GM23338 (cell line): ENCODE measurements at regions not wholly inside any gene's neighbourhood (a gene's known extent, or its start where the extent isn't known, plus 50 kb on each side); places are given as distances from the start of the nearest gene placed in this dataset.

ENCODE experiments used
- ATAC-seq: fragments of 200-7000 bp; cut with Tn5 transposase; 3 replicates; pipeline ENCODE4 v1.9.1; 2020
- DNase-seq: peaks from one replicate; pipeline ENCODE4 v3.0.0-alpha.2; 2015; ENCODE audit warnings: low spot score
- H2AFZ ChIP-seq: fragments of 200-600 bp; sonication (generic); 2 replicates; pipeline ENCODE4 v1.8.0; 2016; ENCODE audit warnings: antibody characterized with exemption, mild to moderate bottlenecking, moderate library complexity
- H3F3A ChIP-seq: fragments of 200-600 bp; sonication (generic); replicated peaks from 2 replicates; pipeline ENCODE4 v1.8.0; 2017; ENCODE audit warnings: antibody characterized with exemption, mixed run types, low read depth
- H3K27ac ChIP-seq: fragments of 200-600 bp; sonication (generic); 2 replicates; pipeline ENCODE4 v1.6.1; 2016; ENCODE audit warnings: low read depth
- H3K27me3 ChIP-seq: fragments of 200-600 bp; sonication (generic); 2 replicates; pipeline ENCODE4 v1.8.0; 2016; ENCODE audit warnings: mild to moderate bottlenecking, mixed run types, moderate library complexity; ENCODE audit not compliant: insufficient read depth
- H3K36me3 ChIP-seq: fragments of 200-600 bp; sonication (generic); 2 replicates; pipeline ENCODE4 v1.8.0; 2016; ENCODE audit warnings: mild to moderate bottlenecking; ENCODE audit not compliant: insufficient read depth
- H3K4me1 ChIP-seq: fragments of 200-600 bp; sonication (generic); 2 replicates; pipeline ENCODE4 v1.8.0; 2016; ENCODE audit warnings: mild to moderate bottlenecking, moderate library complexity; ENCODE audit not compliant: insufficient read depth
- H3K4me2 ChIP-seq: fragments of 200-600 bp; sonication (generic); 2 replicates; pipeline ENCODE4 v1.7.1; 2017; ENCODE audit warnings: mixed run types
- H3K4me3 ChIP-seq: fragments of 200-600 bp; sonication (generic); 2 replicates; pipeline ENCODE4 v1.6.1; 2016; ENCODE audit warnings: mixed run types
- H3K79me2 ChIP-seq: fragments of 200-600 bp; sonication (generic); replicated peaks from 2 replicates; pipeline ENCODE4 v1.8.0; 2017; ENCODE audit warnings: mild to moderate bottlenecking; ENCODE audit not compliant: insufficient read depth
- H3K9me2 ChIP-seq: fragments of 200-600 bp; sonication (generic); 2 replicates; pipeline ENCODE4 v1.8.0; 2017; ENCODE audit not compliant: insufficient read depth
- H4K20me1 ChIP-seq: fragments of 200-600 bp; sonication (generic); replicated peaks from 2 replicates; pipeline ENCODE4 v1.8.0; 2017; ENCODE audit warnings: mild to moderate bottlenecking; ENCODE audit not compliant: insufficient read depth
- H3K27ac Mint-ChIP-seq: 2 replicates; pipeline ENCODE4 v1.8.0; 2020; ENCODE audit warnings: inconsistent platforms, mild to moderate bottlenecking, moderate library complexity, mixed read lengths
- H3K27me3 Mint-ChIP-seq: 3 replicates; pipeline ENCODE4 v1.8.0; 2022; ENCODE audit warnings: low read depth, mild to moderate bottlenecking, moderate library complexity, mixed read lengths, inconsistent platforms; ENCODE audit not compliant: insufficient read depth, poor library complexity
- H3K36me3 Mint-ChIP-seq: 3 replicates; pipeline ENCODE4 v1.8.0; 2021; ENCODE audit warnings: low read depth, mild to moderate bottlenecking, inconsistent platforms, moderate library complexity, mixed read lengths
- H3K4me1 Mint-ChIP-seq: 3 replicates; pipeline ENCODE4 v1.8.0; 2020; ENCODE audit warnings: mild to moderate bottlenecking, inconsistent platforms, mixed read lengths
- H3K4me3 Mint-ChIP-seq: 3 replicates; pipeline ENCODE4 v1.8.0; 2021; ENCODE audit warnings: moderate library complexity, mild to moderate bottlenecking, inconsistent platforms, mixed read lengths
- H3K9me3 Mint-ChIP-seq: 3 replicates; pipeline ENCODE4 v1.8.0; 2020; ENCODE audit warnings: moderate library complexity, mild to moderate bottlenecking, inconsistent platforms, mixed read lengths
- CREB1 ChIP-seq: fragments of 250-450 bp; sonication (Bioruptor Pico); IDR thresholded peaks from 2 replicates; pipeline ENCODE4 v1.5.0; 2020; ENCODE audit warnings: low read depth, mild to moderate bottlenecking, moderate library complexity
- EZH2 ChIP-seq: fragments of 200-600 bp; sonication (generic); IDR thresholded peaks from one replicate; pipeline ENCODE4 v1.8.0; 2017; ENCODE audit warnings: antibody characterized with exemption, mild to moderate bottlenecking, low read depth; ENCODE audit not compliant: unreplicated experiment
- EZH2phosphoT487 ChIP-seq: fragments of 200-600 bp; sonication (generic); IDR thresholded peaks from one replicate; pipeline ENCODE4 v1.8.1; 2018; ENCODE audit warnings: antibody characterized with exemption; ENCODE audit not compliant: unreplicated experiment
- NANOG ChIP-seq: IDR thresholded peaks from 2 replicates; pipeline ENCODE4 v1.6.1; 2016; ENCODE audit warnings: antibody characterized with exemption, borderline replicate concordance
- ZNF331 ChIP-seq: fragments of 250-450 bp; sonication (Bioruptor Pico); IDR thresholded peaks from 2 replicates; pipeline ENCODE4 v1.5.0; 2020; ENCODE audit warnings: low read depth, mild to moderate bottlenecking, moderate library complexity
- TF ChIP-seq, protein P1 (sequence below): fragments of 250-450 bp; sonication (Bioruptor Pico); IDR thresholded peaks from 2 replicates; pipeline ENCODE4 v1.5.0; 2020; ENCODE audit warnings: mild to moderate bottlenecking, moderate library complexity
- TF ChIP-seq, protein P2 (sequence below), 2 experiments: fragments of 200-600 bp in 1 of 2; sonication (generic) in 1 of 2; conservative IDR thresholded peaks; 2 replicates each; pipeline versions ENCODE4 v1.5.1 to v1.6.1; 2016 to 2017; ENCODE audit warnings: antibody characterized with exemption in 2 of 2, low read depth in 2 of 2, mild to moderate bottlenecking in 2 of 2, moderate library complexity in 1 of 2
- TF ChIP-seq, protein P3 (sequence below): IDR thresholded peaks from 2 replicates; pipeline ENCODE4 v1.6.1; 2016; ENCODE audit warnings: antibody characterized with exemption

DNA sequence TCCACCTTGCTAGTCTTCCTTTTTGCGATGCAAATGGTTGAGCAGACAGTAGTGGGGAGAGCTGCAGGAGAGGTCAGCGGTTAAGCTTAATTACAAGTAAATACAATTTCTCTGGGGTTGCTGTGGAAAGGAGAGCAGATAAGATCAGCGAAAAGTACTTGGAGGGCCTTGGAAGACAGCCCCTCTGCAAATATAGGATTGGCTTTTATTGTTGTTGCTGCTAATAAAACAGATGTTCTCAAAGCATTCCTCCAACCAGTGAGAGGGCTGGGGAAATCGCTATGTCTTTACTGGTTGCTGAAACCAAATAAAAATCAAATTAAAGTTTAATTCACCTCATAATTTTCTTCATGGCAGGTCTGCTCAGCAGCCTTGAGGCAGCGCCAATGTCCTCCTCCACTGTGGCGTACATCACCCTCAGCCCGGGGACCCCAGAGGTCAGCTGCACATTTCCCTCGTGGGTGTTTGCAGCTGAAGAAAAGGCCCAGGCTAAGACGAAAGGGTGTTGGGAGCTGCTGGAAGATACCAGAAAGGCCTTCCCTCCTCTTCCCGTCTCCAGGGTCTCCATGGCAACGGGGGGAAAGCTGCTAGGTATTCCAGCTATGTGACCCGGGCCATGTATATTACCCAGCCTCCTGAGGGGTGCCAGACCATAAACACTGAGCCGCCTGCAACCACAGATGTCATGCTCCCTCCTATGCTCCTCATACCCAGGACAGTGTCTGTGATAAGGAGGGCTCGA lies 54.6 kb upstream of the POU2F1 start:
- Histone ChIP-seq H4K20me1 (no peaks in the 10 kb centered on the region), H3K4me2 (peak overlapping the region; percentile 64), H3F3A (no peaks in the 10 kb centered on the region), H3K27ac (peak overlapping the region; percentile 93), H2AFZ (0 out of 2 replicates have a peak overlapping the region, but pooled peaks have one; percentile 19), H3K27me3 (no peaks in the 10 kb centered on the region), H3K36me3 (no peaks in the 10 kb centered on the region), H3K4me1 (peaks cover 49% of the 10 kb centered on the region), H3K4me3 (peak overlapping the region; percentile 31), H3K79me2 (no peaks in the 10 kb centered on the region), H3K9me2 (no peaks in the 10 kb centered on the region; the same call in 1 of the 2 replicates)
- Mint-ChIP-seq H3K9me3 (no peaks in the 10 kb centered on the region; the same call in 1 of the 3 replicates), H3K27me3 (peaks cover 6% of the 10 kb centered on the region), H3K4me1 (peaks cover 57% of the 10 kb centered on the region), H3K36me3 (peaks cover 12% of the 10 kb centered on the region; the same call in 2 of the 3 replicates), H3K4me3 (peak overlapping the region; percentile 58), H3K27ac (peak overlapping the region; percentile 84)
- DNase-seq, result peak; percentile 95
- peak; percentile 93 for ATAC-seq
- 0 out of 2 replicates have a peak, but pooled peaks have one; percentile 33 for TF ChIP-seq CREB1 (CRISPR knock-in tag)
- TF ChIP-seq, protein P1, sequence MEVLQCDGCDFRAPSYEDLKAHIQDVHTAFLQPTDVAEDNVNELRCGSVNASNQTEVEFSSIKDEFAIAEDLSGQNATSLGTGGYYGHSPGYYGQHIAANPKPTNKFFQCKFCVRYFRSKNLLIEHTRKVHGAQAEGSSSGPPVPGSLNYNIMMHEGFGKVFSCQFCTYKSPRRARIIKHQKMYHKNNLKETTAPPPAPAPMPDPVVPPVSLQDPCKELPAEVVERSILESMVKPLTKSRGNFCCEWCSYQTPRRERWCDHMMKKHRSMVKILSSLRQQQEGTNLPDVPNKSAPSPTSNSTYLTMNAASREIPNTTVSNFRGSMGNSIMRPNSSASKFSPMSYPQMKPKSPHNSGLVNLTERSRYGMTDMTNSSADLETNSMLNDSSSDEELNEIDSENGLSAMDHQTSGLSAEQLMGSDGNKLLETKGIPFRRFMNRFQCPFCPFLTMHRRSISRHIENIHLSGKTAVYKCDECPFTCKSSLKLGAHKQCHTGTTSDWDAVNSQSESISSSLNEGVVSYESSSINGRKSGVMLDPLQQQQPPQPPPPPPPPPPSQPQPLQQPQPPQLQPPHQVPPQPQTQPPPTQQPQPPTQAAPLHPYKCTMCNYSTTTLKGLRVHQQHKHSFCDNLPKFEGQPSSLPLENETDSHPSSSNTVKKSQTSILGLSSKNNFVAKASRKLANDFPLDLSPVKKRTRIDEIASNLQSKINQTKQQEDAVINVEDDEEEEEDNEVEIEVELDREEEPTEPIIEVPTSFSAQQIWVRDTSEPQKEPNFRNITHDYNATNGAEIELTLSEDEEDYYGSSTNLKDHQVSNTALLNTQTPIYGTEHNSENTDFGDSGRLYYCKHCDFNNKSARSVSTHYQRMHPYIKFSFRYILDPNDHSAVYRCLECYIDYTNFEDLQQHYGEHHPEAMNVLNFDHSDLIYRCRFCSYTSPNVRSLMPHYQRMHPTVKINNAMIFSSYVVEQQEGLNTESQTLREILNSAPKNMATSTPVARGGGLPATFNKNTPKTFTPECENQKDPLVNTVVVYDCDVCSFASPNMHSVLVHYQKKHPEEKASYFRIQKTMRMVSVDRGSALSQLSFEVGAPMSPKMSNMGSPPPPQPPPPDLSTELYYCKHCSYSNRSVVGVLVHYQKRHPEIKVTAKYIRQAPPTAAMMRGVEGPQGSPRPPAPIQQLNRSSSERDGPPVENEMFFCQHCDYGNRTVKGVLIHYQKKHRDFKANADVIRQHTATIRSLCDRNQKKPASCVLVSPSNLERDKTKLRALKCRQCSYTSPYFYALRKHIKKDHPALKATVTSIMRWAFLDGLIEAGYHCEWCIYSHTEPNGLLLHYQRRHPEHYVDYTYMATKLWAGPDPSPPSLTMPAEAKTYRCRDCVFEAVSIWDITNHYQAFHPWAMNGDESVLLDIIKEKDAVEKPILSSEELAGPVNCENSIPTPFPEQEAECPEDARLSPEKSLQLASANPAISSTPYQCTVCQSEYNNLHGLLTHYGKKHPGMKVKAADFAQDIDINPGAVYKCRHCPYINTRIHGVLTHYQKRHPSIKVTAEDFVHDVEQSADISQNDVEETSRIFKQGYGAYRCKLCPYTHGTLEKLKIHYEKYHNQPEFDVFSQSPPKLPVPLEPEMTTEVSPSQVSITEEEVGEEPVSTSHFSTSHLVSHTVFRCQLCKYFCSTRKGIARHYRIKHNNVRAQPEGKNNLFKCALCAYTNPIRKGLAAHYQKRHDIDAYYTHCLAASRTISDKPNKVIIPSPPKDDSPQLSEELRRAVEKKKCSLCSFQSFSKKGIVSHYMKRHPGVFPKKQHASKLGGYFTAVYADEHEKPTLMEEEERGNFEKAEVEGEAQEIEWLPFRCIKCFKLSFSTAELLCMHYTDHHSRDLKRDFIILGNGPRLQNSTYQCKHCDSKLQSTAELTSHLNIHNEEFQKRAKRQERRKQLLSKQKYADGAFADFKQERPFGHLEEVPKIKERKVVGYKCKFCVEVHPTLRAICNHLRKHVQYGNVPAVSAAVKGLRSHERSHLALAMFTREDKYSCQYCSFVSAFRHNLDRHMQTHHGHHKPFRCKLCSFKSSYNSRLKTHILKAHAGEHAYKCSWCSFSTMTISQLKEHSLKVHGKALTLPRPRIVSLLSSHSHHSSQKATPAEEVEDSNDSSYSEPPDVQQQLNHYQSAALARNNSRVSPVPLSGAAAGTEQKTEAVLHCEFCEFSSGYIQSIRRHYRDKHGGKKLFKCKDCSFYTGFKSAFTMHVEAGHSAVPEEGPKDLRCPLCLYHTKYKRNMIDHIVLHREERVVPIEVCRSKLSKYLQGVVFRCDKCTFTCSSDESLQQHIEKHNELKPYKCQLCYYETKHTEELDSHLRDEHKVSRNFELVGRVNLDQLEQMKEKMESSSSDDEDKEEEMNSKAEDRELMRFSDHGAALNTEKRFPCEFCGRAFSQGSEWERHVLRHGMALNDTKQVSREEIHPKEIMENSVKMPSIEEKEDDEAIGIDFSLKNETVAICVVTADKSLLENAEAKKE, result peak; percentile 39; the same call in 1 of the 2 replicates
- no peak for TF ChIP-seq EZH2phosphoT487

DNA sequence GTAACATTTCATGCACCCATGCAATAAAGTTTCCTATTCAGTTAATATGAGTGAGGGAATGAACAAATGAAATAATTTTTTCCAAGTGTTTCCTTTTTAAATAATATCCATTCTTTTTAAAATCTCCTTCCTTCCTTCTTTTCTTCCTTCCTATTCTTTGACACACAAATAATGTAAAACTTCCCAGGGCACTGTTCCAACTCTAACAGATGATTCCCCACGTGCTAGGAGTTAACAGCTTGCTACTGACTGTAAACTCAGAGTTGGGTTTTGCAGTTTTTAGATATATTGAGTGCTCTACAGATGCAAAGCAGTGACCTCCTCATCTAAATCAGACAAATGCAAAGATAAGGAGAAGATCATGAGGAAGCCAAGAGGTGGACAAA lies 54.0 kb upstream of the POU2F1 start:
- ATAC-seq (no peak), DNase-seq (no peak)
- Histone ChIP-seq H4K20me1 (no peaks in the 10 kb centered on the region), H3K4me1 (peaks cover 49% of the 10 kb centered on the region), H3K27me3 (no peaks in the 10 kb centered on the region), H3K79me2 (no peaks in the 10 kb centered on the region), H3K4me2 (no peak overlapping the region), H3K4me3 (no peak overlapping the region), H2AFZ (no peak overlapping the region), H3K36me3 (no peaks in the 10 kb centered on the region), H3K27ac (peak overlapping the region; percentile 6; the same call in 1 of the 2 replicates), H3F3A (no peaks in the 10 kb centered on the region), H3K9me2 (no peaks in the 10 kb centered on the region; the same call in 1 of the 2 replicates)
- Mint-ChIP-seq H3K9me3 (no peaks in the 10 kb centered on the region; the same call in 1 of the 3 replicates), H3K4me1 (peaks cover 53% of the 10 kb centered on the region), H3K27ac (no peak overlapping the region), H3K36me3 (0 out of 3 replicates have a peak, but pooled peaks cover 6% of the 10 kb centered on the region), H3K4me3 (peak overlapping the region; percentile 58; the same call in 1 of the 3 replicates), H3K27me3 (peaks cover 6% of the 10 kb centered on the region)
- no peak for TF ChIP-seq NANOG
- TF ChIP-seq EZH2, result no peak
- no peak for TF ChIP-seq ZNF331
- TF ChIP-seq, protein P2, sequence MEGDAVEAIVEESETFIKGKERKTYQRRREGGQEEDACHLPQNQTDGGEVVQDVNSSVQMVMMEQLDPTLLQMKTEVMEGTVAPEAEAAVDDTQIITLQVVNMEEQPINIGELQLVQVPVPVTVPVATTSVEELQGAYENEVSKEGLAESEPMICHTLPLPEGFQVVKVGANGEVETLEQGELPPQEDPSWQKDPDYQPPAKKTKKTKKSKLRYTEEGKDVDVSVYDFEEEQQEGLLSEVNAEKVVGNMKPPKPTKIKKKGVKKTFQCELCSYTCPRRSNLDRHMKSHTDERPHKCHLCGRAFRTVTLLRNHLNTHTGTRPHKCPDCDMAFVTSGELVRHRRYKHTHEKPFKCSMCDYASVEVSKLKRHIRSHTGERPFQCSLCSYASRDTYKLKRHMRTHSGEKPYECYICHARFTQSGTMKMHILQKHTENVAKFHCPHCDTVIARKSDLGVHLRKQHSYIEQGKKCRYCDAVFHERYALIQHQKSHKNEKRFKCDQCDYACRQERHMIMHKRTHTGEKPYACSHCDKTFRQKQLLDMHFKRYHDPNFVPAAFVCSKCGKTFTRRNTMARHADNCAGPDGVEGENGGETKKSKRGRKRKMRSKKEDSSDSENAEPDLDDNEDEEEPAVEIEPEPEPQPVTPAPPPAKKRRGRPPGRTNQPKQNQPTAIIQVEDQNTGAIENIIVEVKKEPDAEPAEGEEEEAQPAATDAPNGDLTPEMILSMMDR (conservative IDR thresholded peaks at IDR 0.05; ENCODE audit: low read depth in 2 of 2), result no peak
- TF ChIP-seq CREB1 (CRISPR knock-in tag), result no peak
- TF ChIP-seq, protein P3, sequence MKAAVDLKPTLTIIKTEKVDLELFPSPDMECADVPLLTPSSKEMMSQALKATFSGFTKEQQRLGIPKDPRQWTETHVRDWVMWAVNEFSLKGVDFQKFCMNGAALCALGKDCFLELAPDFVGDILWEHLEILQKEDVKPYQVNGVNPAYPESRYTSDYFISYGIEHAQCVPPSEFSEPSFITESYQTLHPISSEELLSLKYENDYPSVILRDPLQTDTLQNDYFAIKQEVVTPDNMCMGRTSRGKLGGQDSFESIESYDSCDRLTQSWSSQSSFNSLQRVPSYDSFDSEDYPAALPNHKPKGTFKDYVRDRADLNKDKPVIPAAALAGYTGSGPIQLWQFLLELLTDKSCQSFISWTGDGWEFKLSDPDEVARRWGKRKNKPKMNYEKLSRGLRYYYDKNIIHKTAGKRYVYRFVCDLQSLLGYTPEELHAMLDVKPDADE, result no peak
